Keratinocyte (primary cell): ENCODE measurements at regions not wholly inside any gene's neighbourhood (a gene's known extent, or its start where the extent isn't known, plus 50 kb on each side); places are given as distances from the start of the nearest gene placed in this dataset.

Experiments
- DNase-seq: peaks from one replicate; pipeline ENCODE4 v3.0.0-alpha.2; 2011; ENCODE audit warnings: low read depth, missing footprints, low spot score
- FAIRE-seq: peaks from 2 replicates; lab custom pipeline; 2011; peaks lifted over from hg19 to GRCh38; lab: Jason Lieb, UNC
- H2AFZ ChIP-seq: 2 replicates; pipeline ENCODE4 v1.6.0; 2012; ENCODE audit warnings: low read length, control low read depth, inconsistent platforms; ENCODE audit not compliant: control insufficient read depth
- H3K27ac ChIP-seq: 2 replicates; pipeline ENCODE4 v1.5.1; 2011; ENCODE audit warnings: low read length; ENCODE audit not compliant: control insufficient read depth, insufficient read depth
- H3K27me3 ChIP-seq: 3 replicates; pipeline ENCODE4 v1.6.0; 2011; ENCODE audit warnings: low read length; ENCODE audit not compliant: control insufficient read depth, insufficient read depth; ENCODE audit errors: extremely low read depth
- H3K36me3 ChIP-seq, 2 experiments: 2 replicates in 1 of 2; 3 replicates in 1 of 2; pipeline ENCODE4 v1.5.1; 2011; ENCODE audit warnings: low read length in 2 of 2, mild to moderate bottlenecking in 1 of 2; ENCODE audit not compliant: control insufficient read depth in 2 of 2, insufficient read depth in 2 of 2; ENCODE audit errors: extremely low read depth in 1 of 2
- H3K4me1 ChIP-seq: 3 replicates; pipeline ENCODE4 v1.5.1; 2011; ENCODE audit warnings: low read length; ENCODE audit not compliant: control insufficient read depth, insufficient read depth; ENCODE audit errors: extremely low read depth
- H3K4me2 ChIP-seq: 3 replicates; pipeline ENCODE4 v1.6.0; 2011; ENCODE audit warnings: low read depth, low read length; ENCODE audit not compliant: control insufficient read depth, insufficient read depth; ENCODE audit errors: extremely low read depth
- H3K4me3 ChIP-seq, 3 experiments: fragments of 200-600 bp in 1 of 3; sonication (generic) in 1 of 3; 2 replicates in 2 of 3; 3 replicates in 1 of 3; pipeline ENCODE4 v1.5.1; 2011 to 2016; ENCODE audit warnings: low read length in 3 of 3, mild to moderate bottlenecking in 3 of 3, control low read depth in 2 of 3, inconsistent platforms in 1 of 3, low read depth in 1 of 3, mixed read lengths in 1 of 3, mixed run types in 1 of 3, moderate library complexity in 1 of 3; ENCODE audit not compliant: control insufficient read depth in 2 of 3, insufficient read depth in 2 of 3; ENCODE audit errors: extremely low read depth in 1 of 3
- H3K79me2 ChIP-seq: 2 replicates; pipeline ENCODE4 v1.6.0; 2012; ENCODE audit warnings: low read length; ENCODE audit not compliant: control insufficient read depth, insufficient read depth
- H3K9ac ChIP-seq: 3 replicates; pipeline ENCODE4 v1.6.0; 2011; ENCODE audit warnings: low read length; ENCODE audit not compliant: control insufficient read depth, insufficient read depth; ENCODE audit errors: extremely low read depth
- H3K9me1 ChIP-seq: 3 replicates; pipeline ENCODE4 v1.6.0; 2011; ENCODE audit warnings: low read length; ENCODE audit not compliant: control insufficient read depth, insufficient read depth; ENCODE audit errors: extremely low read depth
- H3K9me3 ChIP-seq: 2 replicates; pipeline ENCODE4 v1.5.1; 2012; ENCODE audit warnings: low read depth, low read length; ENCODE audit not compliant: control insufficient read depth
- H4K20me1 ChIP-seq: 3 replicates; pipeline ENCODE4 v1.6.0; 2011; ENCODE audit warnings: low read length; ENCODE audit not compliant: control insufficient read depth, insufficient read depth; ENCODE audit errors: extremely low read depth
- EZH2 ChIP-seq: IDR thresholded peaks from one replicate; pipeline ENCODE4 v1.6.1; 2012; ENCODE audit warnings: inconsistent platforms, mild to moderate bottlenecking, low read length, moderate library complexity
- dilution Hi-C: fragments of 300-500 bp; cut with MboI; formaldehyde crosslinking; loops from one replicate; pipeline ENCODE4 v1.7.0; 2020; ENCODE audit warnings: low sequenced_read_pairs; ENCODE audit not compliant: extremely low pct_ligation_motif_present
- TF ChIP-seq, protein P1 (sequence below), 3 experiments: IDR thresholded peaks in 1 of 3; conservative IDR thresholded peaks in 1 of 3; optimal IDR thresholded peaks in 1 of 3; 2 replicates in 2 of 3; 3 replicates in 1 of 3; pipeline versions ENCODE3 to v1.5.1; 2011; ENCODE audit warnings: low read length in 3 of 3, mild to moderate bottlenecking in 3 of 3, moderate library complexity in 2 of 3, control low read depth in 1 of 3, inconsistent platforms in 1 of 3; ENCODE audit not compliant: insufficient read depth in 2 of 3; ENCODE audit errors: extremely low read depth in 1 of 3

GRCh38 chr10:85319826-85320225 is 991.4 kb downstream of the CCSER2 start:
- H3K9me1 ChIP-seq, result no peaks in the 10 kb centered on the region
- H3K4me3 ChIP-seq, result no peak overlapping the region
- no peaks in the 10 kb centered on the region for H3K27me3 ChIP-seq
- FAIRE-seq, result no peak
- TF ChIP-seq, protein P1, sequence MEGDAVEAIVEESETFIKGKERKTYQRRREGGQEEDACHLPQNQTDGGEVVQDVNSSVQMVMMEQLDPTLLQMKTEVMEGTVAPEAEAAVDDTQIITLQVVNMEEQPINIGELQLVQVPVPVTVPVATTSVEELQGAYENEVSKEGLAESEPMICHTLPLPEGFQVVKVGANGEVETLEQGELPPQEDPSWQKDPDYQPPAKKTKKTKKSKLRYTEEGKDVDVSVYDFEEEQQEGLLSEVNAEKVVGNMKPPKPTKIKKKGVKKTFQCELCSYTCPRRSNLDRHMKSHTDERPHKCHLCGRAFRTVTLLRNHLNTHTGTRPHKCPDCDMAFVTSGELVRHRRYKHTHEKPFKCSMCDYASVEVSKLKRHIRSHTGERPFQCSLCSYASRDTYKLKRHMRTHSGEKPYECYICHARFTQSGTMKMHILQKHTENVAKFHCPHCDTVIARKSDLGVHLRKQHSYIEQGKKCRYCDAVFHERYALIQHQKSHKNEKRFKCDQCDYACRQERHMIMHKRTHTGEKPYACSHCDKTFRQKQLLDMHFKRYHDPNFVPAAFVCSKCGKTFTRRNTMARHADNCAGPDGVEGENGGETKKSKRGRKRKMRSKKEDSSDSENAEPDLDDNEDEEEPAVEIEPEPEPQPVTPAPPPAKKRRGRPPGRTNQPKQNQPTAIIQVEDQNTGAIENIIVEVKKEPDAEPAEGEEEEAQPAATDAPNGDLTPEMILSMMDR (optimal IDR thresholded peaks at IDR 0.05 in 1 of 3, IDR thresholded peaks at IDR 0.05 in 1 of 3, conservative IDR thresholded peaks at IDR 0.05 in 1 of 3; ENCODE audit: extremely low read depth in 1 of 3, insufficient read depth in 2 of 3, low read length in 3 of 3), result no peak
- no peak for TF ChIP-seq EZH2
- no peaks in the 10 kb centered on the region for H3K9me3 ChIP-seq
- no peaks in the 10 kb centered on the region for H4K20me1 ChIP-seq
- no peak overlapping the region for H2AFZ ChIP-seq
- no peaks in the 10 kb centered on the region for H3K79me2 ChIP-seq
- no peak overlapping the region for H3K27ac ChIP-seq
- H3K4me2 ChIP-seq, result no peak overlapping the region
- dilution Hi-C loops, result no loop called here
- H3K4me1 ChIP-seq, result no peaks in the 10 kb centered on the region
- H3K9ac ChIP-seq, result no peak overlapping the region
- no peak for DNase-seq
- H3K36me3 ChIP-seq, result no peaks in the 10 kb centered on the region

- no peaks in the 10 kb centered on the region for H4K20me1 ChIP-seq
- no peaks in the 10 kb centered on the region for H3K27me3 ChIP-seq
- no peak overlapping the region for H2AFZ ChIP-seq
- no peak overlapping the region for H3K4me2 ChIP-seq
- H3K4me3 ChIP-seq, result no peak overlapping the region
- no peaks in the 10 kb centered on the region for H3K4me1 ChIP-seq
- dilution Hi-C loops, result no loop called here
- no peaks in the 10 kb centered on the region for H3K36me3 ChIP-seq
- H3K27ac ChIP-seq, result no peak overlapping the region
- FAIRE-seq (no peak), DNase-seq (no peak)
- TF ChIP-seq EZH2, result no peak
- TF ChIP-seq, protein P1 (optimal IDR thresholded peaks at IDR 0.05 in 1 of 3, IDR thresholded peaks at IDR 0.05 in 1 of 3, conservative IDR thresholded peaks at IDR 0.05 in 1 of 3; ENCODE audit: extremely low read depth in 1 of 3, insufficient read depth in 2 of 3, low read length in 3 of 3), result no peak
- H3K9ac ChIP-seq, result no peak overlapping the region
- H3K9me3 ChIP-seq, result no peaks in the 10 kb centered on the region
- no peaks in the 10 kb centered on the region for H3K79me2 ChIP-seq
- no peaks in the 10 kb centered on the region for H3K9me1 ChIP-seq
Observed at GRCh38 chr10:85333594-85333993, 1005.2 kb downstream of the CCSER2 start.
